ENCODE measurements at regions not wholly inside any gene's neighbourhood (a gene's known extent, or its start where the extent isn't known, plus 50 kb on each side); places are given as distances from the start of the nearest gene placed in this dataset.

DNA sequence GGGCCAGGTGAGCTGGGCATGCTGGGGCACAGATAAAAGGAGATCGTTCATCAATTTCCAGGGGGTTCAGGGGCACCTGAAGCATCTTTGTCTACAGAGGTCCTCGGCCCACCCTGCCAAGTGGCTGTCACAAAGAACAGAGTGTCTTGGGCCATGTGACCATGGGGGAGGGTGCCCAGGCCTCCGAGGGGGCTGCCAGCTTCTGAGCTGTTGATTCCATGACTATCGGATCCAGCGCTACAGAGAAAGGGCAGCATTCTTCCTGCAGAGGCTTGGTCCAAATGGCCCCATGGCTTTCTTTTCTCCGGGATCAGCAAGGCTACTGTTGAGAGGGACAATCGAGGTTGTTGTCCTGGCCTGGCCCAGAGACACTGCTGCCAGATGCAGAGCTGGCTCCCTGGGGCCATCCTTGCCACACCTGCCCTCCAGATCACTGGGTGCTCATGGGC is 289.2 kb downstream of the ZSWIM6 start:
- ATAC-seq (ENCODE audit: low FRiP score) (no peak), DNase-seq (ENCODE audit: low spot score) (no peak)
- TF ChIP-seq, protein P1, sequence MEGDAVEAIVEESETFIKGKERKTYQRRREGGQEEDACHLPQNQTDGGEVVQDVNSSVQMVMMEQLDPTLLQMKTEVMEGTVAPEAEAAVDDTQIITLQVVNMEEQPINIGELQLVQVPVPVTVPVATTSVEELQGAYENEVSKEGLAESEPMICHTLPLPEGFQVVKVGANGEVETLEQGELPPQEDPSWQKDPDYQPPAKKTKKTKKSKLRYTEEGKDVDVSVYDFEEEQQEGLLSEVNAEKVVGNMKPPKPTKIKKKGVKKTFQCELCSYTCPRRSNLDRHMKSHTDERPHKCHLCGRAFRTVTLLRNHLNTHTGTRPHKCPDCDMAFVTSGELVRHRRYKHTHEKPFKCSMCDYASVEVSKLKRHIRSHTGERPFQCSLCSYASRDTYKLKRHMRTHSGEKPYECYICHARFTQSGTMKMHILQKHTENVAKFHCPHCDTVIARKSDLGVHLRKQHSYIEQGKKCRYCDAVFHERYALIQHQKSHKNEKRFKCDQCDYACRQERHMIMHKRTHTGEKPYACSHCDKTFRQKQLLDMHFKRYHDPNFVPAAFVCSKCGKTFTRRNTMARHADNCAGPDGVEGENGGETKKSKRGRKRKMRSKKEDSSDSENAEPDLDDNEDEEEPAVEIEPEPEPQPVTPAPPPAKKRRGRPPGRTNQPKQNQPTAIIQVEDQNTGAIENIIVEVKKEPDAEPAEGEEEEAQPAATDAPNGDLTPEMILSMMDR (IDR thresholded peaks at IDR 0.05), result no peak

DNA sequence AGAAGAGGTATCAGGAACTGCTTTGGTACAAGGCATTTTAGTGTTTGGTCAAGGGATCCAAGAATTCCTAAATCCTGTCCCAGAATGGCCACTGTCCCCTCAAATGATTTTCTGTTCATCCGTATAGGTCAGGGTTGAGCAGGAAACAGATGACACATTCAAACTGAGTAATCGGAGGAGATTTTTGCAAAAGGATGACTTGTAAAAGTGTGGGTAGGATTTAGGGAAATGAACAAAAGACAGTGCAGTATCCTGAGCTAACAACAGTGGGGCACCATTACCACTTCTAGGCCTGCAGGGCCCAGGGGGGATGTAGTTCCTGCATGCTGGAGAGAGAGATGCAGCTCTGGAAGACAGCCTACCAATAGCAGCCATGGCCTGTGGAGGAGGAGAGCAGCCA is 290.1 kb downstream of the ZSWIM6 start:
- no peak for ATAC-seq (ENCODE audit: low FRiP score)
- no peak for DNase-seq (ENCODE audit: low spot score)
- TF ChIP-seq, protein P1 (IDR thresholded peaks at IDR 0.05), result no peak

DNA sequence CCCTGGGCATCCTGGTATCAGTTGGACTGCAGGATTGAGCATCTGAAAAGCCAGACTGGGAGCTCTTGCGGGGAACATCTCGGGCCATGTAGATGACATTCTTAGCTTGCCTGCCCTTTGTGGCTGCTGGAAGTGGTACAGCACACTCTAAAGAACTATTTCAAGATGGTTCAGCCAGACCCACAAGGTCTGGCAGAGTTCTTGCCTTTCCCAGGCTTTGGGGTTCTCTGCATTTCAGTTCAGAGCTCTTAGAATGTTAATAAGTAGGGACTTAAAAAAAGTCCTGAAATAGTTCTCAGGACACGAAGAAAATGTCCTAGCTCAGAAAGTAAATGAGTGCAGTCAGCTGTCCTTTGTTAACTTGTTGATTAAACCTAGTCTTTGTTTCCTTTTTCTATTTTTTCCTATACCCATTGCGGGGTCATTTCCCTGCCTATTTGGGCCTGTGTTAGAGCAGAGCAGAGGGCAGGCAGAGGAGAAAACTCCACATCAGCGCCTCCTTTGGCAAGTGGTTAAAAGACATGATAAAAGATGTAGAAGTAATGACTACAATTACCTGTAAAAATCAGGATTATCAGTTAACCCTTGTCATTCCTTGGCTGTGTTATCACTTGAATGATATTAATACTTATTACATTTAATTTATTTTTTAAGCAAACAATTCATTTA is 291.5 kb downstream of the ZSWIM6 start:
- TF ChIP-seq, protein P1 (IDR thresholded peaks at IDR 0.05), result no peak
- no peak for ATAC-seq (ENCODE audit: low FRiP score)
- DNase-seq (ENCODE audit: low spot score), result no peak

DNA sequence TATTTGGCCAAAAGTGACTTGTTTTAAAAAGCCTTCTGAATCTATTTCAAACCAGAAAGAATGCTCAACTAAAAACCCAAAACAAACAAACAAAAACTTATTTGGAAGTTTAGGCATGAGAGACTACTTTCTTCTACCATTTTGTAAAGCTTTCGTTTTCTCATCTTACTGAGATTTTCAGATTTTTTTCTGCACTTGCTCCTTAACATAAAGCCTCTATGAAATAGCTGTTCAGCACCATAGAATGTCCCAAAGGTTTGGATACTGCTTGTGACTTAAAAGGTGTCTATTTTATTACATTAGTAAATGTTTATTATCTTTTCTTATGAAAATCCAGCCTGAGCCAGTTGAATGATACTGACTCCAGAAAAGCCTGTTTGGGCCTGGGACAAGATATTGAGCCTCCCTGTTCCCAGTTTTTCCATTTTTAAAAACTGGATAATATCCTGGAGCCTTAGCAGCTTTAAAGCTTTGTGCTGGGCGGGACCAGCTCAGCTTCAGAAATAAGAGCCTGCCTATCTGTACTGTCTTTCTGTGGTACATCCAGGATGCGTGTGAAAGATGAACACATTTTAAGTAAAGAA is 292.6 kb downstream of the ZSWIM6 start:
- ATAC-seq (ENCODE audit: low FRiP score) (no peak), DNase-seq (ENCODE audit: low spot score) (no peak)
- TF ChIP-seq, protein P1 (IDR thresholded peaks at IDR 0.05), result no peak

DNA sequence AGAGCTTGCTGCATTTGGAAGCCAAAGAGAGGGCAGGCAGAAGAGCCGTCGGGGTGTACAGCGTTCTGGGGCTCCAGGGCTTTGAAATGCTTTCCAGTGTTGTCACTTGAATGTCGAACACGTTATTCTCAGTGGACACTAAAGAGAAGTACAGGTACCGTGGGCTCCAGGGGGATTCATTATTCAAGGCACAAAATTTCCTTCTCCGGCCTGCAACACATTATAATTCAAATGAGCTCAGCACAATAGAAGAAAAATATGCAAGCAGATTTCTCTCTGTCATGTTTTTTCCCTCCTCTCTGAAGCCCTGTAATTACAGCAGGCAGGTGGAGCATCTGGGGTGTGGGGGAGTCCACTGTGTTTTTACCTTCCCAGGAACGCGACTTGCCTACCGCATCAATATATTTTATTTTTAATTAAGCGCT is 293.1 kb downstream of the ZSWIM6 start:
- TF ChIP-seq, protein P1 (IDR thresholded peaks at IDR 0.05), result no peak
- DNase-seq (ENCODE audit: low spot score) (no peak), ATAC-seq (ENCODE audit: low FRiP score) (no peak)

DNA sequence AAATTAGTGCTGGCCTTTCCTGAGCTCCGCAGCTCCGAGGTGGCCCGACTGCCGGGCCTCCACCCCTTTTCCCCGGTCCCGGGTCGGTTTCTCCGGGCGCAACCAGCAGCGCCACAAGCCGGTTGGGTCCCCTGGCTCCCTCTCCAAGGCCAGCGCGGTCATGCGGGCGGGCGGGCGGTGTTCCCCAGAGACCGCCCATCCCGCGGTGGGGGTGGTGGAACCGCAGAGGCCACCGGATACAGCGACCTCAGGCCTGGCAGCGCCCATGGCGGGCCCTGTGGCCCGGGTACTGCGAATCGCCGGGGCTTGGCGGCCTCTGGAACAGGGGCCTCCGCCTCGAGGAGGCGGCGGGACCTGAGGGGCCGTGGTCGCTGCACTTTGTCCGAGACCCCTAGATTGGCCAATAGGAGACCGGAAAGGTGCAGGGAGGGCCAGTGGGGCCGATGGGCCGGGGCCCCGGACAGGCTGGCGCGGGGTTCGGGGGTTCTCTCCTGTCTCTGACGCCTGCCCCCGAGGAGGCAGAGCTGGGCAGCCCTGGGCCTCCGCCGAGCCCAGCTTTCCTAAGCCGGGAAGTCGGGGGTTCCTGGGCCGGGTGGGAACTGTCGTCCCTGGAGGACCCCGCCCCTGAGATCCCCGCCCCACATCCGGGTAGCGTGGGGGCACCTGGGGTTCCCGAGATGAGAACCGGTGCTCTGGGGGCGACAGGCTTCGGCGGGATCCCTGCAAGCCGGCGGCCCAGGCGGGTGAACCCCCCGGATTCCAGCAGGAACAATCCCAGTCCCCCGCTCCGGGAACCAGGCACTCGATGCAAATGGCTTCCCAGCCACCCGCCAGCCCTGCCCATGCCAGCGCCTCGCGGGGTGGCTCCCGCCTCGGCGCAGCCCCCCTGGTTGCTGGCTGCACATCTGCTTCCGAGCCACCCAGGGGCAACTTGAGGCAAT is 293.9 kb downstream of the ZSWIM6 start:
- peak; percentile 81 for ATAC-seq (ENCODE audit: low FRiP score)
- no peak for DNase-seq (ENCODE audit: low spot score)
- TF ChIP-seq, protein P1 (IDR thresholded peaks at IDR 0.05), result no peak
